ENCODE measurements at regions not wholly inside any gene's neighbourhood (a gene's known extent, or its start where the extent isn't known, plus 50 kb on each side); places are given as distances from the start of the nearest gene placed in this dataset.

- DNase-seq (ENCODE audit: low read depth), result no peak
- H3K4me3 ChIP-seq (ENCODE audit: low read depth, low read length), result no peak overlapping the region
- TF ChIP-seq, protein P1, sequence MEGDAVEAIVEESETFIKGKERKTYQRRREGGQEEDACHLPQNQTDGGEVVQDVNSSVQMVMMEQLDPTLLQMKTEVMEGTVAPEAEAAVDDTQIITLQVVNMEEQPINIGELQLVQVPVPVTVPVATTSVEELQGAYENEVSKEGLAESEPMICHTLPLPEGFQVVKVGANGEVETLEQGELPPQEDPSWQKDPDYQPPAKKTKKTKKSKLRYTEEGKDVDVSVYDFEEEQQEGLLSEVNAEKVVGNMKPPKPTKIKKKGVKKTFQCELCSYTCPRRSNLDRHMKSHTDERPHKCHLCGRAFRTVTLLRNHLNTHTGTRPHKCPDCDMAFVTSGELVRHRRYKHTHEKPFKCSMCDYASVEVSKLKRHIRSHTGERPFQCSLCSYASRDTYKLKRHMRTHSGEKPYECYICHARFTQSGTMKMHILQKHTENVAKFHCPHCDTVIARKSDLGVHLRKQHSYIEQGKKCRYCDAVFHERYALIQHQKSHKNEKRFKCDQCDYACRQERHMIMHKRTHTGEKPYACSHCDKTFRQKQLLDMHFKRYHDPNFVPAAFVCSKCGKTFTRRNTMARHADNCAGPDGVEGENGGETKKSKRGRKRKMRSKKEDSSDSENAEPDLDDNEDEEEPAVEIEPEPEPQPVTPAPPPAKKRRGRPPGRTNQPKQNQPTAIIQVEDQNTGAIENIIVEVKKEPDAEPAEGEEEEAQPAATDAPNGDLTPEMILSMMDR (IDR thresholded peaks at IDR 0.05; ENCODE audit: insufficient read depth, low read length), result no peak
Measured at GRCh38 chr2:22557406-22557805, 827.6 kb upstream of the KLHL29 start.

DNA sequence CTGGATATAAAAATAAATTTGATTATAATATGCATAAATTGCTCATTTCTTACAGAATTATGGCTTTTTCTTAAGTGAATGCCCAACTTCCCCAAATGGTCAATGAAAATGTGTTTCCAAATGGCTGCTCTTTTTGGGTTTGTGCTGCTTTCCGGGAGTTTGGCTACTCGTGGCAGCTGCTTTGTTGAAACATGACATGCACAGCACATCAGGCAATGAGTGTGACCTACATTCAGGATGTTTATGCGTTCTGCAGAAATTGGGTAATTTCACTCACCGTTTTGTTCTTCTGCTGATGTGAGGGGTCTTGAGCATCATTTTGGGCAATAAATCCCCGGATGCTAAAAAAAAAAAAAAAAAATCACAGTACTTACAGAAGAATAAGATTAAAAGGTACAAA is 825.0 kb upstream of the KLHL29 start:
- TF ChIP-seq, protein P1 (IDR thresholded peaks at IDR 0.05; ENCODE audit: insufficient read depth, low read length), result no peak
- no peak for DNase-seq (ENCODE audit: low read depth)
- H3K4me3 ChIP-seq (ENCODE audit: low read depth, low read length), result no peak overlapping the region

DNA sequence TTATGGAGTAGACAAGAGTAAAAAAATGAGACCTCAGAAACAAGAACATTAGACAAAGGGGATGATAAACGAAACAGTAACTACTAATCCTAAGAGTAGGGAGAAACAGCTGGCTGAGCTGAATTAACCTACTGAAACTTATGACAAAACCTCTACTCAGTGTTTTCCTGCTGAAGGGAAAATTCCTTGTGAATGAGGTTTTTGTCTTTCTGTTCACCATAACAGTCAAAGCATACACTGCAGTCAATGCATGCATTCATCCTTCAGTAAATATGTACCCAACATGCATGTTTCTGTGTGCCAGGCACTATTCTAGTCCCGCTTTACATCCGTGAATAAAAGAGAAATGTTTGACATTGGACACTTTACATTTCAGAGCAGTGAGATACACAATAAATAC is 805.6 kb upstream of the KLHL29 start:
- TF ChIP-seq, protein P1 (IDR thresholded peaks at IDR 0.05; ENCODE audit: insufficient read depth, low read length), result no peak
- H3K4me3 ChIP-seq (ENCODE audit: low read depth, low read length), result no peak overlapping the region
- DNase-seq (ENCODE audit: low read depth), result no peak

GRCh38 chr2:22582107-22582506 is 802.9 kb upstream of the KLHL29 start:
- TF ChIP-seq, protein P1 (IDR thresholded peaks at IDR 0.05; ENCODE audit: insufficient read depth, low read length), result no peak
- no peak overlapping the region for H3K4me3 ChIP-seq (ENCODE audit: low read depth, low read length)
- no peak for DNase-seq (ENCODE audit: low read depth)

DNA sequence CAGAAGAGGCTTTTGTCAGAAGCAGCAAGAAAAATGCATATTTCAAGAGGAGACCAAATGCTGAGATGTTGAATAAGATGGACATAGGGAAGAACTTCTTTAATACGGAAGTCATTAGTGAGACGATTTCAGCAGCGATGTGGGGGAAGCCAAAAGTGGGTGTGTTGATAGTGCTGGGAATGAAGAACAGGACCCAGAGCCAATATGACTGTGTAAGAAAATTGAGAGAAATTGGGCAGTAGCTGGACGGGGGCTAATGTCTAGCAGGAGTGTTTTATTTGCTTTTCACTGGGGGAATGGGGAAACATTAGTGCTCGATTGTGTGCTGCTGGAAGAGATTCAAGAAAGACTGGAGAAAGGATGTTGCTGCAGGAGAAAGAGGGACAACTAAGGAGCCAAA is 788.7 kb upstream of the KLHL29 start:
- DNase-seq (ENCODE audit: low read depth), result no peak
- no peak overlapping the region for H3K4me3 ChIP-seq (ENCODE audit: low read depth, low read length)
- TF ChIP-seq, protein P1 (IDR thresholded peaks at IDR 0.05; ENCODE audit: insufficient read depth, low read length), result no peak

DNA sequence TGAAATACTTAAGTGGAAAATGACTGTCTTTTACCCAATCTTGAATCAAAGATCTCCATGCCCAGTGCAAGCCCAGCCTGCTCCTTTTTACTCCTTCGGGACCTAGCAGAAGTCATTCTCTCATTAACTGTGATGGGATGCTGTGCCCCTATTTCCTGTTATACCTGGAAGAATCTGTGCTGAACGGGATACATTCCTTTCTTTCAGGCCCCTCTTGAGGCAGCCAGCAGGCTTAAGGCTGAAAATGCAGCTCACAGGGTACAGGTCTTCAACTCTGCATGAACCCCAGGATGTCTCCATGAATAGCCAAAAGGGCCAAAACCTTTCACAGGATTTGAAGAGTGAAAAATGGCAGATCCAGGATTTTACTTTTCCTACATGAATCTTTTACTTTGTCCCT is 784.8 kb upstream of the KLHL29 start:
- DNase-seq (ENCODE audit: low read depth), result no peak
- TF ChIP-seq, protein P1 (IDR thresholded peaks at IDR 0.05; ENCODE audit: insufficient read depth, low read length), result no peak
- no peak overlapping the region for H3K4me3 ChIP-seq (ENCODE audit: low read depth, low read length)

DNA sequence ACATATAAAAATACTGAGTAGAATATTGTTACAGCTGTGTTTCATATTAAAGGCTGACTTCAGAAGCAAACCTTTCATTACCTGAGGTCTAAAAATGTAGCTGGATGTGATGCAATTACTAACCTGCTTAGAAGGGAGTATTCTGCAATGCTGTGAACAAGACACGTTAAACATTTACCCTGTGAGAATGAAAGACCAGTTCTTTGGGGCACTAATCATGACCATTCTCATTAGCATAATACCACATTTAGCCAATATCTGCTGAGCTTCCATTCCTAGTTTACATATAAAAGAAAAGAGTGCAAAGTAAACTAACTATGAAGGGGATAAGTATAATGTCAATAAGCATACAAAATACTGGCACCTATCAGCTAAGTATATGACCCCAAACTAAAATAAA is 784.0 kb upstream of the KLHL29 start:
- TF ChIP-seq, protein P1 (IDR thresholded peaks at IDR 0.05; ENCODE audit: insufficient read depth, low read length), result no peak
- no peak overlapping the region for H3K4me3 ChIP-seq (ENCODE audit: low read depth, low read length)
- DNase-seq (ENCODE audit: low read depth), result no peak

Measured in fibroblast of the aortic adventitia (primary cell).